CD4-positive, alpha-beta memory T cell (primary cell): ENCODE measurements at regions not wholly inside any gene's neighbourhood (a gene's known extent, or its start where the extent isn't known, plus 50 kb on each side); places are given as distances from the start of the nearest gene placed in this dataset.

ENCODE experiments used
- CTCF ChIA-PET: fragments of 350-600 bp; sonication (Branson Sonifier 250); formaldehyde crosslinking; loops from one replicate; lab custom pipeline; 2021; ENCODE audit warnings: inconsistent platforms; ENCODE audit not compliant: partially characterized antibody; lab: Charles Lee
- POLR2A ChIA-PET: fragments of 350-600 bp; sonication (Branson Sonifier 250); formaldehyde crosslinking; loops from one replicate; lab custom pipeline; 2021; ENCODE audit not compliant: partially characterized antibody; lab: Charles Lee
- DNase-seq, 5 donors: peaks; one replicate each; pipeline versions ENCODE4 v3.0.0 to v3.0.0-alpha.2; 2020 to 2022; ENCODE audit warnings: mixed read lengths in 1 of 5
- H3K27ac ChIP-seq: one replicate; pipeline ENCODE4 v1.7.0; 2013; ENCODE audit warnings: low read depth, low read length
- H3K27me3 ChIP-seq: 2 replicates; pipeline ENCODE4 v1.7.0; 2013; ENCODE audit warnings: mild to moderate bottlenecking, low read length, moderate library complexity; ENCODE audit not compliant: insufficient read depth
- H3K36me3 ChIP-seq: 2 replicates; pipeline ENCODE4 v1.7.0; 2013; ENCODE audit warnings: mild to moderate bottlenecking, low read length, moderate library complexity; ENCODE audit not compliant: insufficient read depth
- H3K4me1 ChIP-seq: 2 replicates; pipeline ENCODE4 v1.7.0; 2013; ENCODE audit warnings: mild to moderate bottlenecking, low read length, moderate library complexity; ENCODE audit not compliant: insufficient read depth
- H3K4me3 ChIP-seq, 2 donors: one replicate each; pipeline ENCODE4 v1.7.0; 2013; ENCODE audit warnings: low read length in 2 of 2, mild to moderate bottlenecking in 1 of 2
- H3K9me3 ChIP-seq, 2 donors: one replicate each; pipeline ENCODE4 v1.7.0; 2013; ENCODE audit warnings: low read length in 2 of 2, control low read depth in 1 of 2; ENCODE audit not compliant: control insufficient read depth in 1 of 2
- H3K27ac Mint-ChIP-seq, 7 donors: one replicate each; pipeline ENCODE4 v1.8.0; 2020 to 2021; ENCODE audit warnings: mixed read lengths in 7 of 7, mild to moderate bottlenecking in 6 of 7, inconsistent platforms in 3 of 7, moderate library complexity in 3 of 7
- H3K27me3 Mint-ChIP-seq, 2 donors: one replicate each; pipeline ENCODE4 v1.8.0; 2020 to 2021; ENCODE audit warnings: mixed read lengths in 2 of 2
- H3K36me3 Mint-ChIP-seq, 2 donors: one replicate each; pipeline ENCODE4 v1.8.0; 2020 to 2021; ENCODE audit warnings: mixed read lengths in 2 of 2, inconsistent platforms in 1 of 2, mild to moderate bottlenecking in 1 of 2
- H3K4me1 Mint-ChIP-seq, 4 donors: one replicate each; pipeline ENCODE4 v1.8.0; 2020 to 2021; ENCODE audit warnings: mixed read lengths in 4 of 4, mild to moderate bottlenecking in 1 of 4
- H3K4me3 Mint-ChIP-seq, 8 donors: one replicate each; pipeline ENCODE4 v1.8.0; 2020 to 2021; ENCODE audit warnings: mixed read lengths in 8 of 8, mild to moderate bottlenecking in 7 of 8, moderate library complexity in 6 of 8, inconsistent platforms in 3 of 8
- H3K9me3 Mint-ChIP-seq, 8 donors: one replicate each; pipeline ENCODE4 v1.8.0; 2020 to 2021; ENCODE audit warnings: mixed read lengths in 8 of 8, mild to moderate bottlenecking in 5 of 8, inconsistent platforms in 3 of 8, moderate library complexity in 1 of 8
- intact Hi-C: fragments of 100-400 bp; cut with micrococcal nuclease; formaldehyde crosslinking; loops from one replicate; pipeline ENCODE4 v1.15.1; 2023

DNA sequence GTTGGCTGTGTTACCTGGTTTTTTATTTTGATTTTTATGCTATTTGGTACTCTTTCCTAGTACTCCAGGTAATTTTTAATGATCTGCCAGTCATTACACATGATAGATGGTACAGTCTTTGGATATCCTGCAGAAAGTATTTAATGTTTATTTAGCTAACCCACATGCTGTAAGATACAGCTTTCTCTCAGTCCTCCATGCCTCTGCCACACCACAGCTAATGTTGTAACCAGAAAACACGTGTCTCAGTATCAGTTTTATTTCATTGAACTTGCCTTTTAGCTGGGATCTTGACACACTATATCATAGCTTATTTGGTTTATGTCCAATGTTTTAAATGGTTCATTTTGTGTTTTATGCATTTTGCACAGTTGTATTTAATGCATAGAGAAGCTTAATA is 1648.4 kb downstream of the KCNT2 start:
- ChIA-PET POLR2A (no interaction called here), CTCF (no interaction called here)
- no peaks in the 10 kb centered on the region for H3K27me3 Mint-ChIP-seq
- Histone ChIP-seq H3K4me1 (no peaks in the 10 kb centered on the region), H3K9me3 (no peaks in the 10 kb centered on the region), H3K27ac (no peak overlapping the region), H3K27me3 (no peaks in the 10 kb centered on the region), H3K4me3 (no peak overlapping the region), H3K36me3 (no peaks in the 10 kb centered on the region)
- H3K27ac Mint-ChIP-seq, result no peak overlapping the region
- H3K4me3 Mint-ChIP-seq, result no peak overlapping the region
- intact Hi-C loops, result no loop called here
- H3K9me3 Mint-ChIP-seq, result peaks cover 0 to 1% (median 0%) of the 10 kb centered on the region in 8 donors
- no peak for DNase-seq
- no peaks in the 10 kb centered on the region for H3K4me1 Mint-ChIP-seq
- no peaks in the 10 kb centered on the region for H3K36me3 Mint-ChIP-seq

GRCh38 chr1:194952171-194952570 is 1656.1 kb downstream of the KCNT2 start:
- no peaks in the 10 kb centered on the region for H3K27me3 Mint-ChIP-seq
- no peak overlapping the region for H3K27ac Mint-ChIP-seq
- DNase-seq, result no peak
- ChIA-PET POLR2A (no interaction called here), CTCF (no interaction called here)
- Histone ChIP-seq H3K9me3 (no peaks in the 10 kb centered on the region), H3K27ac (no peak overlapping the region), H3K27me3 (no peaks in the 10 kb centered on the region), H3K4me3 (no peak overlapping the region), H3K4me1 (no peaks in the 10 kb centered on the region), H3K36me3 (no peaks in the 10 kb centered on the region)
- H3K9me3 Mint-ChIP-seq, result peaks cover 0 to 2% (median 0%) of the 10 kb centered on the region in 8 donors
- H3K36me3 Mint-ChIP-seq, result no peaks in the 10 kb centered on the region
- no peak overlapping the region for H3K4me3 Mint-ChIP-seq
- intact Hi-C loops, result no loop called here
- H3K4me1 Mint-ChIP-seq, result no peaks in the 10 kb centered on the region

DNA sequence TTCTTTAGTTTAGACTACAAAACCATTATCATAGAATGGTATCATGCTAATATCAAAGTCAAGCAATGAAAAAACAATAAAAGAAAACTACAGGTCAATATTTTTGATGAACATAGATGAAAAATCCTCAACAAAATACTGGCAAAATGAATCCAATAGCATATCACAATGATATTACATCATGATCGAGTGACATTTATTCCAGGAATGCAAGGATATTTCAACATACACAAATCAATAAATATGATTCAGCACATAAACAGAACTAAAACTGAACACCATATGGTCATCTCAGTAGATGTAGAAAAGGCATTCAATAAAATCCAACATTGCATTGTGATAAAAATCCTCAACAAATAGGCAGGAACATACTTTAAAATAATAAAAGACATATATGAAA is 1657.7 kb downstream of the KCNT2 start:
- CTCF ChIA-PET, result no interaction called here

DNA sequence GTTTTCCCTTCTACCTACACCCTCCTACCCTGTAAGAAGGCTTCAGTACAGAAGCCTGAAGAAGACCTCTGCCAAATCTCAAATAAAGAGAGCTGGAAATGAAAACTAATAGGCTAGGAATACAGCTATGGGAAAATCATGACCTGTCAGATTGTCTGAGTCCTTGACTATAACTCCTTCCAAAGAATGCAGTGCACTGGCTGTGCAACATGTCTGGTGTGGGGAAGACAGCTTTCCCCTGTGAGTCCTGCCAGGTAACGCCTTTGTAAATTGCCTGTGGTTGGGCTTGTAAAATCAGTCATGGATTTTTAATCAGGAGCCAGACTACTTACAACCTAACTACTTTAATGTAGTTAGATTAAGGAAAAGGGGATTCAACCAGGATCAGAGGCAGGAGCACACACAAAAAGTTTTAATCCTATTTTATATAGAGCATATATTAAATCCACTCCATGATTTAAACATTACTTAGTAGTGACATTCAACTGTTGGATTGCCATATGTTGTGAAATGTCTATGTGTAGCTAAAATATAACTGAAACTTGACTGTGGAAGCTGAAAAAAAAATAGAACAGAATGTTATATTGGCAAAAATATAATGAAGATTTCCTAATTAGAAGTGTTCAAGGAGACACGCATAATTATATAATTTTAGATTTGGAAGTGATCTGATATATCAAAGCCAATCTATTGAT is 1667.8 kb downstream of the KCNT2 start:
- Mint-ChIP-seq H3K4me1 (no peaks in the 10 kb centered on the region), H3K27me3 (peaks cover 0 to 2% of the 10 kb centered on the region in 2 donors), H3K27ac (no peak overlapping the region), H3K4me3 (no peak overlapping the region), H3K9me3 (peaks cover 0 to 2% (median 0%) of the 10 kb centered on the region in 8 donors), H3K36me3 (no peaks in the 10 kb centered on the region)
- Histone ChIP-seq H3K9me3 (no peaks in the 10 kb centered on the region), H3K27me3 (no peaks in the 10 kb centered on the region), H3K4me3 (no peak overlapping the region), H3K4me1 (no peaks in the 10 kb centered on the region), H3K27ac (no peak overlapping the region), H3K36me3 (no peaks in the 10 kb centered on the region)
- ChIA-PET CTCF (no interaction called here), POLR2A (no interaction called here)
- intact Hi-C loops, result no loop called here
- no peak for DNase-seq

More for the DNA sequence above, 1657.7 kb downstream of the KCNT2 start:
- Histone ChIP-seq H3K9me3 (no peaks in the 10 kb centered on the region), H3K36me3 (no peaks in the 10 kb centered on the region), H3K4me3 (no peak overlapping the region), H3K27ac (no peak overlapping the region), H3K27me3 (no peaks in the 10 kb centered on the region), H3K4me1 (no peaks in the 10 kb centered on the region)
- DNase-seq, result no peak
- Mint-ChIP-seq H3K4me1 (no peaks in the 10 kb centered on the region), H3K4me3 (no peak overlapping the region), H3K9me3 (peaks cover 0 to 2% (median 0%) of the 10 kb centered on the region in 8 donors), H3K27me3 (no peaks in the 10 kb centered on the region), H3K27ac (no peak overlapping the region), H3K36me3 (no peaks in the 10 kb centered on the region)
- POLR2A ChIA-PET, result no interaction called here
- intact Hi-C loops, result no loop called here

- H3K27me3 Mint-ChIP-seq, result no peaks in the 10 kb centered on the region
- no peaks in the 10 kb centered on the region for H3K36me3 Mint-ChIP-seq
- H3K4me1 Mint-ChIP-seq, result no peaks in the 10 kb centered on the region
- no peak overlapping the region for H3K27ac Mint-ChIP-seq
- Histone ChIP-seq H3K4me3 (no peak overlapping the region), H3K4me1 (no peaks in the 10 kb centered on the region), H3K9me3 (no peaks in the 10 kb centered on the region), H3K36me3 (no peaks in the 10 kb centered on the region), H3K27ac (no peak overlapping the region), H3K27me3 (no peaks in the 10 kb centered on the region)
- peaks cover 0 to 3% (median 0%) of the 10 kb centered on the region in 8 donors for H3K9me3 Mint-ChIP-seq
- CTCF ChIA-PET, result no interaction called here
- DNase-seq, result no peak
- no peak overlapping the region for H3K4me3 Mint-ChIP-seq
- intact Hi-C loops, result no loop called here
- POLR2A ChIA-PET, result no interaction called here
These were observed 1672.4 kb downstream of the KCNT2 start for GRCh38 chr1:194935864-194936263.

DNA sequence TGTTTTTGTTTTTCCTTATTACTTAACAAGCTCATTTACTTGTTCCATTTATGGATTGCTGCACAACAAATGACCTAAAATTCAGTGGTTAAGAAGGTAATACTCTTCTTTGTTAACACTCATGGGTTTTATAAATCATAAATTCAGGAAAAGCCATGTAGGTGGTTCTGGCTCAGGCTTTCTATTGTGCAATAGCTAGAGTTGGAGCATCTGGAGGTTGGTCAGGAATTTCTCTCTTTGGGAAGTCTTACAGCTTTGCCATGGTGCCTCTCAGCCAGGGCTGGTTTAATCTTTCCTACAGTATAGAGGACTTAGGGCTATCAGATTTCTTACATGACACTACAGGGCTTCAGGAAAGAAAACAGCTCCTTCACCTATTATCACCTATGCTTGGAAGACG is 1677.1 kb downstream of the KCNT2 start:
- ChIA-PET POLR2A (no interaction called here), CTCF (no interaction called here)
- Histone ChIP-seq H3K27ac (no peak overlapping the region), H3K4me3 (no peak overlapping the region), H3K4me1 (no peaks in the 10 kb centered on the region), H3K27me3 (no peaks in the 10 kb centered on the region), H3K36me3 (no peaks in the 10 kb centered on the region), H3K9me3 (no peaks in the 10 kb centered on the region)
- intact Hi-C loops, result no loop called here
- no peak overlapping the region for H3K27ac Mint-ChIP-seq
- no peaks in the 10 kb centered on the region for H3K36me3 Mint-ChIP-seq
- peaks cover 0 to 3% (median 0%) of the 10 kb centered on the region in 8 donors for H3K9me3 Mint-ChIP-seq
- no peaks in the 10 kb centered on the region for H3K4me1 Mint-ChIP-seq
- no peaks in the 10 kb centered on the region for H3K27me3 Mint-ChIP-seq
- no peak overlapping the region for H3K4me3 Mint-ChIP-seq
- DNase-seq, result no peak

GRCh38 chr1:194930132-194930531 is 1678.1 kb downstream of the KCNT2 start:
- Mint-ChIP-seq H3K4me1 (no peaks in the 10 kb centered on the region), H3K27me3 (no peaks in the 10 kb centered on the region), H3K9me3 (peaks cover 0 to 3% (median 0%) of the 10 kb centered on the region in 8 donors), H3K4me3 (no peak overlapping the region), H3K27ac (no peak overlapping the region), H3K36me3 (no peaks in the 10 kb centered on the region)
- Histone ChIP-seq H3K4me1 (no peaks in the 10 kb centered on the region), H3K36me3 (no peaks in the 10 kb centered on the region), H3K27ac (no peak overlapping the region), H3K9me3 (no peaks in the 10 kb centered on the region), H3K4me3 (no peak overlapping the region), H3K27me3 (no peaks in the 10 kb centered on the region)
- ChIA-PET CTCF (no interaction called here), POLR2A (no interaction called here)
- DNase-seq, result no peak
- intact Hi-C loops, result no loop called here
